Effector memory CD8-positive, alpha-beta T cell (primary cell): ENCODE measurements at regions not wholly inside any gene's neighbourhood (a gene's known extent, or its start where the extent isn't known, plus 50 kb on each side); places are given as distances from the start of the nearest gene placed in this dataset.

Experiments
- ATAC-seq: fragments of 150-1000 bp; cut with Tn5 transposase; replicated peaks from 2 replicates; pipeline ENCODE4 v1.10.0; 2021; ENCODE audit warnings: mild to moderate bottlenecking, moderate library complexity
- DNase-seq, 3 experiments: peaks; one replicate each; pipeline ENCODE4 v3.0.0; 2021
- H3K27ac Mint-ChIP-seq, 2 donors: one replicate each; pipeline ENCODE4 v1.8.0; 2022; ENCODE audit warnings: mild to moderate bottlenecking in 2 of 2, mixed read lengths in 2 of 2, moderate library complexity in 2 of 2
- H3K27me3 Mint-ChIP-seq, 2 donors: one replicate each; pipeline ENCODE4 v1.8.0; 2022; ENCODE audit warnings: mixed read lengths in 2 of 2
- H3K36me3 Mint-ChIP-seq: one replicate; pipeline ENCODE4 v1.8.0; 2022; ENCODE audit warnings: mild to moderate bottlenecking, moderate library complexity, mixed read lengths; ENCODE audit not compliant: insufficient read depth
- H3K4me1 Mint-ChIP-seq, 2 donors: one replicate each; pipeline ENCODE4 v1.8.0; 2022; ENCODE audit warnings: low read depth in 2 of 2, mixed read lengths in 2 of 2
- H3K4me3 Mint-ChIP-seq, 2 donors: one replicate each; pipeline ENCODE4 v1.8.0; 2022; ENCODE audit warnings: mild to moderate bottlenecking in 2 of 2, mixed read lengths in 2 of 2, moderate library complexity in 2 of 2
- H3K9me3 Mint-ChIP-seq, 2 donors: one replicate each; pipeline ENCODE4 v1.8.0; 2022; ENCODE audit warnings: mixed read lengths in 2 of 2

DNA sequence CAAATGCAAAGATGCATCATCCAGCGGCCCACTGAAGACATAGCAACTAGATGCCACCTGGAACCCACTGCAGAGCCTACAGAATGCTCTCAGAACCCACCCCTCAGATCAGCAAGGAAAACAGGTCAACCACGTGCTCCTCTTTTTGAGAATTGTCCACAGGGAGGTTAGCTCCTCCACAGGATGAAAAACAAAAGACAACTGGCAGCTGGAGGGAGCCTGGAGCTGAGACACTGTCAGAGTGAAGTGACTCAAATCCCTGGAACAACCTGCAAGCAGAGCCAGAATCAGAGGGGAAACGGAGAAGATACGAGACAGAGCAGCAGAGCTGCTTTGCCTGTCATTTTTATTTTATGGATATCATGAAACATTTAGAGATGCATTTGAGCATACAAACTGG is 277.6 kb downstream of the GASK1B start:
- DNase-seq = no peak
- Mint-ChIP-seq H3K4me1 (no peaks in the 10 kb centered on the region), H3K27ac (no peak overlapping the region), H3K36me3 (no peaks in the 10 kb centered on the region), H3K9me3 (peaks cover 3 to 21% of the 10 kb centered on the region in 2 donors), H3K27me3 (no peaks in the 10 kb centered on the region), H3K4me3 (no peak overlapping the region)
- no peak for ATAC-seq

DNA sequence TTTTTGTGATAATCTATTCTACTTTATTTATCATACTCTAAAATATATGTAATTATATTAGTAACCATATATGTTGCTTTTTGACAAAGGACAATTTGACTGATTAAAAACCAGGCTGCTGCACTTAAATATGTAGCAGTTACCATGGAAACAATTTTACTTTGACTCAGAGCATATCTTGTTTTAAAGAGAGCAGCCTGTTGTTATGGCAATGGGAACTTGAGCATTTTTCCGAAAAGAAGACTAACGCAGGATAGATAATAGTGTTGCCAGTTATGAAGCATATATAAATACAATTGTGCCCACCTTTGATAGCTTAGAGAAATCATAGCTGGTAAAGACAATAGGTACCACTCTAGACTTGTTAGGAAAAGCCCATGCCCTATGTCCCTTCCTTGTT is 283.0 kb downstream of the GASK1B start:
- H3K9me3 Mint-ChIP-seq = peaks cover 0 to 8% of the 10 kb centered on the region in 2 donors
- no peaks in the 10 kb centered on the region for H3K4me1 Mint-ChIP-seq
- H3K27ac Mint-ChIP-seq = no peak overlapping the region
- DNase-seq = no peak
- no peaks in the 10 kb centered on the region for H3K36me3 Mint-ChIP-seq
- no peak overlapping the region for H3K4me3 Mint-ChIP-seq
- no peak for ATAC-seq
- H3K27me3 Mint-ChIP-seq = no peaks in the 10 kb centered on the region

DNA sequence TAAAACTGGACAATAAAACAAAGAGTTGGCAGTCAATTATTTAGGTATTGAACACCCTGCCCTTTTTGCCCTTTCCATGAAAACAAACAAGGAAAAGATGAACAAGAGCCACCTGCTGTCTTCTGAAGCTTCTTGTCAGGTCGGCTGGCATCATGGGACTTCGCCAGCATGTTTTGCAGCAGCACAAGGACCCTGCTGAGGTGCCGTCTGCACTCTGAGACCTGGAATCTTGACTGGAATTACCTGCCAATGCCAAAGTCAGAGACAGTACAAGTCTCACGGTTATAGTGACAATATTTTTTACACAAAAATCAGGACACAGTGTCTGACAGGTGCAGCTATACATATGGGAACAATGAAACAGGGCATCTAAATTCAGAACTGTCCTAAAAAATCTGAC is 284.5 kb downstream of the GASK1B start:
- Mint-ChIP-seq H3K27ac (no peak overlapping the region), H3K36me3 (no peaks in the 10 kb centered on the region), H3K9me3 (peaks cover 0 to 8% of the 10 kb centered on the region in 2 donors), H3K27me3 (no peaks in the 10 kb centered on the region), H3K4me1 (no peaks in the 10 kb centered on the region), H3K4me3 (no peak overlapping the region)
- no peak for DNase-seq
- ATAC-seq = no peak

DNA sequence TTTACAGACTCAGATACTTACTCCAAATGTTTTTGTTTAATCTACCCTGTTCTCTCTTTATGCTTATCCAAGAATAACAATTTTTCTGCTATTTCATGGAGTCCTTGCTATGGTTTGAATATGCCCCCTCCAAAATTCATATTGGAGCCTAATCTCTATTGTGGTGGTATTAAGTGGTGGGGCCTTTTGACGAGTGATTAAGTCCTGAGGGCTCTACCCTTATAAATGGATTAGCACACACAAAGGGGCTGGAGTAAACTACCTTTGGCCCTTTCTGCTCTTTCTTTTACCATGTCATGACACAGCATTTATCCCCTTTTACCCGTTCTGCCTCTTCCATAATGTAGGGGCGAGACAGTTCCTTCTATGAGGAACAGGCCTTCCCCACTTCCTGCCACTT is 285.5 kb downstream of the GASK1B start:
- Mint-ChIP-seq H3K4me1 (no peaks in the 10 kb centered on the region), H3K9me3 (peaks cover 0 to 8% of the 10 kb centered on the region in 2 donors), H3K36me3 (no peaks in the 10 kb centered on the region), H3K27me3 (no peaks in the 10 kb centered on the region), H3K4me3 (no peak overlapping the region), H3K27ac (no peak overlapping the region)
- DNase-seq = no peak
- ATAC-seq = no peak

DNA sequence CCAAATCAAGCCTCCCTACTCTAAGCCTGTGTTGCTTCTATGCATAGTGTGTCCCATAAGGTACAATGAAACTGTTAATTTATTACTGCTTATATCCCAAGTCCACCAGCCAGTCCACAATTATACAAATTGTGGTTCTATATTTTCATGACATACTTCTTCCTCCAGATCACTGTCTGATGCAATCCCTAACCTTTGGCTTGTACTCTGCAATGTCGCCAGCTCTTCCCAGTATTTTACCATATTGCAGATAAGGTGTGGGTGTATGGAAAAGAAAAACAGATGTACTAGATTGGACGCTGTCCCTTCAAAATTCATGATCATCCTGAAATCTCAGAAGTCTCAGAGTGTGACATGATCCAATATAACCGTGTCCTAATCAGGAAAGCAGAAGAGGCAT is 286.2 kb downstream of the GASK1B start:
- no peak for DNase-seq
- ATAC-seq = no peak
- Mint-ChIP-seq H3K27me3 (no peaks in the 10 kb centered on the region), H3K36me3 (no peaks in the 10 kb centered on the region), H3K27ac (no peak overlapping the region), H3K9me3 (peaks cover 0 to 8% of the 10 kb centered on the region in 2 donors), H3K4me1 (no peaks in the 10 kb centered on the region), H3K4me3 (no peak overlapping the region)

DNA sequence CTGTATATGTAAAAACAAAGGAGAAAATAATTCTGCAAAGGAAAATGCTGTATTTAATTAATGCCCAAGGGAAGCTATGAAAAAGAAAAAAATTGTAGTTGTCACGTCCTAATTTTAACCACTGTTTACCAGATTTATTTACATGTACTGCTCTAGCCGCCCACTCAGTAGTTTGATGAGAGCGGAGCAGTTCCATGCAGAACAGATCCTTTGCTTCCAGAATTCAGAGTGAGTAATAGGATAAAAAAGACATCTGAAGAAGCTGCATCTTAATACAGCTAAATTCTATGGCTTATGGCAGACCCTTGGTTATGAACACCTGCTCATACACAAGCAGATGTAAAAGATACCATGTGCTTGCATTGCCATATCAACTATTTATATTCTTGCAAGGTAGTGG is 287.0 kb downstream of the GASK1B start:
- no peaks in the 10 kb centered on the region for H3K4me1 Mint-ChIP-seq
- DNase-seq (no peak), ATAC-seq (no peak)
- H3K9me3 Mint-ChIP-seq = peaks cover 0 to 8% of the 10 kb centered on the region in 2 donors
- no peak overlapping the region for H3K4me3 Mint-ChIP-seq
- H3K27me3 Mint-ChIP-seq = no peaks in the 10 kb centered on the region
- H3K36me3 Mint-ChIP-seq = no peaks in the 10 kb centered on the region
- H3K27ac Mint-ChIP-seq = no peak overlapping the region

DNA sequence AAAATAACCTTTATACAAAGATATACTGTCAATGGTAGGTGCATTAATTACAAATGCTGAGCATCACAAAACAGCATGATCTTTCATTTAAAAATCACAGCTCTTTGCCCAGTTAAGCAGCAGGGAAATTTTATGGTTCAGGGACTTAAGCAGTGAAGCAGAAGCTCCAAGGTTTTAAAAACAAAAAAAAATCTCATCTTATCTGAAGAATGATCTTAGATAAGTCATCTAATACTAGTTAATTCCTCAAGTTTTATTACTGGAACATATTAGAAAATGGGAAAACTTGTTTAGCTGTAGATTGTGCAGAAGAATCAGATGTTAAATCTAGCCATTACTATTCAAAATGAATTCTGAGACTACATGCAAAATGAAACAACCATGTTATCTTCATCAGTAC is 289.9 kb downstream of the GASK1B start:
- Mint-ChIP-seq H3K9me3 (peaks cover 0 to 11% of the 10 kb centered on the region in 2 donors), H3K27ac (no peak overlapping the region), H3K36me3 (no peaks in the 10 kb centered on the region), H3K27me3 (no peaks in the 10 kb centered on the region), H3K4me3 (no peak overlapping the region), H3K4me1 (no peaks in the 10 kb centered on the region)
- ATAC-seq = no peak
- no peak for DNase-seq

DNA sequence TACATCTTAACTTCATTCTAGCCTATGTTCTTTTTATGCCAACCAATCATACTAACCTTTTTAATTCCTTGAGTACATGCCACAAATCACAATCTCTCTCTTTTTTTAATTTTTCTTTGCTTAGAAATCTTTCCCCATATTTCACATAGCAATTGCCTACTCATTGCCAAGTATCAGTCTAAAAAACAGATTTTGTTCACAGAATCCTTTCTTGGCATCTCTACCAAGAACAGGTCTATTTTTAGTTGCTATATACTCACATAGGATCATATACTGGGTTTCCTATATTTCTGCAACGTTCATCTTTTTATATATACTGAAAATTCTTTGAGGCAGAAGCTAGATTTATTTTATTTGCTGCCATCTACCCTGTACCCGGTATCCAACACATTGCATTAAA is 292.1 kb downstream of the GASK1B start:
- Mint-ChIP-seq H3K9me3 (peaks cover 3 to 7% of the 10 kb centered on the region in 2 donors), H3K4me3 (no peak overlapping the region), H3K4me1 (no peaks in the 10 kb centered on the region), H3K27me3 (no peaks in the 10 kb centered on the region), H3K27ac (no peak overlapping the region), H3K36me3 (no peaks in the 10 kb centered on the region)
- no peak for ATAC-seq
- no peak for DNase-seq

DNA sequence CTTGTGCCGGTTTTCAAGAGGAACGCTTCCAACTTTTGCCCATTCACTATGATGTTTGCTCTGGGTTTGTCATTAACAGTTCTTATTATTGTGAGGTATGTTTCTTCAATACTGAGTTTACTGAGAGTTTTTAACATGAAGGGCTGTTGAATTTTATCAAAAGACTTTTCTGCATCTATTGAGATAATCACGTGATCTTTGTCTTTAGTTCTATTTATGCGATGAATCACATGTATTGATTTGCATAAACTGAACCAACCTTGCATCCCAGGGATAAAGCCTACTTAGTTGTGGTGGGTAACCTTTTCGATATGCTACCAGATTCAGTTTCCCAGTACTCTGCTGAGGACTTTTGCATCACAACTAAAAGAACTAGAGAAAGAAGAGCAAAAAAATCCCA is 318.0 kb downstream of the GASK1B start:
- no peak overlapping the region for H3K27ac Mint-ChIP-seq
- H3K4me1 Mint-ChIP-seq = no peaks in the 10 kb centered on the region
- peaks cover 11 to 14% of the 10 kb centered on the region in 2 donors for H3K9me3 Mint-ChIP-seq
- no peaks in the 10 kb centered on the region for H3K27me3 Mint-ChIP-seq
- no peaks in the 10 kb centered on the region for H3K36me3 Mint-ChIP-seq
- DNase-seq = no peak
- ATAC-seq = no peak
- H3K4me3 Mint-ChIP-seq = no peak overlapping the region

DNA sequence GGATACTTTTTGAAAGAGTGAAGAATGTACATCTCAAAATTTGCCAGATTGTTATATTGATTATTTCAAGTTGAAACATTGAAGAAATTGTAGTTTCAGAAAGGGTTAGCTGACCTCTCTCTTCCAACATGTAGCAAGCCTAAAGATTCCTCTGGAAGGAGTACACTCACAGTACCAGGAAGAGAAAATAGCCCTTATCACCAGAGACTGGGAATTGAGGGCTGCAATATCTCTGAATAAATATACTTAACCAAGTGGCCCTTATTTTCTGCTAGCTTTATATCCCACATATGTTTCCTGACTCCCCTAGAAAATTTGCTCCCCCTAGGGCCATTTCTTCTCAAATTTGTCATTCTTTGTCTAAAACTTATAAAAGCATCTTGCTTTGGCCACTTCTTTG is 332.2 kb downstream of the GASK1B start:
- no peaks in the 10 kb centered on the region for H3K36me3 Mint-ChIP-seq
- DNase-seq (no peak), ATAC-seq (no peak)
- no peak overlapping the region for H3K27ac Mint-ChIP-seq
- H3K27me3 Mint-ChIP-seq = no peaks in the 10 kb centered on the region
- H3K4me1 Mint-ChIP-seq = no peaks in the 10 kb centered on the region
- H3K4me3 Mint-ChIP-seq = no peak overlapping the region
- peaks cover 3 to 24% of the 10 kb centered on the region in 2 donors for H3K9me3 Mint-ChIP-seq

DNA sequence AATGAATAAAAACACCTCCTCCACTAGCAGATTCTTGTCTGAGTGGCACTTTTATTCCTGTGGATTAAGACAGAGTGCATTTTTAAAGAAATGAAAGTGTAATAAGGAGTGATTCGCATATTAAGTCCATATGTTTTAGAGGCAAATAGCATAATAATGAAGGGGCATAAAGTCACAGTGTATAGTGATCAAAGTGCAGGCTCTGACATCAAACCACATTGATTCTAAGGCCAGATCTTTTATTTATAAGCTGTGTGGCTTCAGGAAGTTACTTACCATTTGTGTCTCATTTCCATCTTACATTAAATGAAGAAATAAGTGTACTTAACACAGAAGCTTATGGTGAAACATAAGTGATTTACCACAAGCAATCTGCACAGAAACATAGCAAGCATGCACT is 332.8 kb downstream of the GASK1B start:
- H3K27ac Mint-ChIP-seq = no peak overlapping the region
- no peaks in the 10 kb centered on the region for H3K4me1 Mint-ChIP-seq
- H3K36me3 Mint-ChIP-seq = no peaks in the 10 kb centered on the region

DNA sequence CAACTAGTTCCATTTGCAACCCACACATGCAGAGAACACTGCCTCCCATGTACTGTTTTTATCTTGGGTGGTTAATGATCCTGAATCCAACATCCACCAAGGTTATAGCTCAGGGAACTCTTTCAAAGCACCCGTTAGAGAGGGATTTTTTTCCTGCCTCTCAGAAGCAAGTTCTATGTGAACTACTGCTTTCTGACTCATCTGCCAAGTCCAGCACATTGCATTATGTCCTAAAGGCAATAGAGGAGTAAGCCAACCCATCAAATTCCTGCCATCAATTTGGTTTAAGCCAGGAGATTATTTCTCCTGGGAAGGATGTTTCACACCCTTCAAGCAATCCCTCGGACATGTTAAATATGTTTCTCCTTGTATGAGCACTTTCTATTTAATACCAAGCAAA is 334.5 kb downstream of the GASK1B start:
- ATAC-seq (no peak), DNase-seq (no peak)
- Mint-ChIP-seq H3K4me1 (no peaks in the 10 kb centered on the region), H3K4me3 (no peak overlapping the region), H3K9me3 (peaks cover 5 to 18% of the 10 kb centered on the region in 2 donors), H3K27ac (no peak overlapping the region), H3K27me3 (no peaks in the 10 kb centered on the region), H3K36me3 (no peaks in the 10 kb centered on the region)

More for the DNA sequence above, 332.8 kb downstream of the GASK1B start:
- Mint-ChIP-seq H3K9me3 (peaks cover 3 to 18% of the 10 kb centered on the region in 2 donors), H3K27me3 (no peaks in the 10 kb centered on the region), H3K4me3 (no peak overlapping the region)
- DNase-seq (no peak), ATAC-seq (no peak)

DNA sequence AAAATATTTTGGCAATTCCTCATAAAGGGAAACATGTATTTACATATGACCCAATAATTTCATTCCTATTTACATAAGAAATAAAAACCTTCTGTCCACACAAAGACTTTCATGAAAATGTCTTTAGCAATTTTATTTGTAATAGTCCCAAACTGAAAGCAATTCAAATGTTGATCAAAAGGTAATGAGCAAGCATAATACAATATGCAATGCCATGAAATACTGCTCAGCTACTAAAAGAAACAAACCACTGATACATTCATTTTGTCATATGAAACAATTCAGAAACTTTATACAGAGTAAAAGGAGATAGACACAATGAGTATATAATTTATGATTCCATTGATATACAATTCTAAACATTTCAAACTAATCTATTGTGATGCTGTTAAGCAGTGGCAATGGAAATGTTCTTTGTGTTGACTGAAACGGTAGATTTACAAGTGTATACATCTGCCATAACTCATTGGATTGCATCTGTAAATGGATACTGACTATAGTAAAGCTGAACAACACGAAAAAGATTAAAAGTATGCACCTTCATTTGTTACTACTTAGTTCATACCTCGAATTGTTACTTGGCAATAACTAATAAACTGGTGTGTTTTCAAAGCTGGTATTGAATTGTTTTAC is 335.6 kb downstream of the GASK1B start:
- H3K27me3 Mint-ChIP-seq = no peaks in the 10 kb centered on the region
- H3K36me3 Mint-ChIP-seq = no peaks in the 10 kb centered on the region
- no peak overlapping the region for H3K4me3 Mint-ChIP-seq
- H3K27ac Mint-ChIP-seq = no peak overlapping the region
- peaks cover 3 to 18% of the 10 kb centered on the region in 2 donors for H3K9me3 Mint-ChIP-seq
- H3K4me1 Mint-ChIP-seq = no peaks in the 10 kb centered on the region
- DNase-seq (no peak), ATAC-seq (no peak)

DNA sequence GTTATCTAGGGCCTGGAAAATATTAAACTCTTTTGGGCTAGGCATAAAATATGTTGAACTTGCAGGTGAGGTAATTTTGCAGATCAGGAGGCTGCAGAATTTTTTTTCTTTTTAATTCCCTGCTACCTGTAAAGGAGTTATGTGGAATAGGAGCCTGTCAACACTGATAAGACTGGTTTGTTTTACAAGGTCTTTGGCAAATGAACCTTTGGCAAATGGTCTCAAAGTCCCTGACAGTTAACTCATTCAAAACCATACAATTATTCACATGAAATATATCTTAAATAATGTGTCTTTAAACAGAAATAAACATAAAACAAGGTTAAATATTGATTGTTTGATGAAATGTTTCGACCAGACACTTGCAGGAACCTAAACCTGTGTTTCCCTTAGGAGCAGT is 340.2 kb downstream of the GASK1B start:
- Mint-ChIP-seq H3K27ac (no peak overlapping the region), H3K36me3 (no peaks in the 10 kb centered on the region), H3K27me3 (no peaks in the 10 kb centered on the region), H3K4me1 (no peaks in the 10 kb centered on the region), H3K9me3 (peaks cover 13 to 22% of the 10 kb centered on the region in 2 donors), H3K4me3 (no peak overlapping the region)
- no peak for DNase-seq
- ATAC-seq = no peak

DNA sequence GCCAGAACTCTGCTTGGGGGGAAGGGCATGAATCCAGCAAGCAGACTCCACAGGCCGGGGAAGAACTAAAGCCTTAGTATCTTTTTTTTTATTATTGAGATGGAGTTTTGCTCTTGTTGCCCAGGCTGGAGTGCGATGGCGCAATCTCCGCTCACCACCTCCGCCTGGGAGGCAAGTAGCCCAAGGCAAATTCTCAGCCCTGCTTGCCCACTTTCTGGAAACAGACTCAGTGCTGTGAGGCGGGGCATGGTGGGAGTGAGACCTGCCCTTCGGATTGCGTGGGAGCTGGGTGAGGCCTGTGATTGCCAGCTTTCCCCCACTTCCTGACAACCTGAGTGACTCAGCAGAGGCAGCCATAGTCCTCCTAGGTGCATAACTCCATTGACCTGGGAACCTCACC is 348.8 kb downstream of the GASK1B start:
- Mint-ChIP-seq H3K27me3 (no peaks in the 10 kb centered on the region), H3K4me1 (no peaks in the 10 kb centered on the region), H3K27ac (no peak overlapping the region), H3K4me3 (no peak overlapping the region), H3K36me3 (peaks cover 2% of the 10 kb centered on the region), H3K9me3 (peaks cover 16 to 30% of the 10 kb centered on the region in 2 donors)
- DNase-seq (no peak), ATAC-seq (no peak)
